Mesenchymal stem cell (in vitro differentiated cells and primary cell): ENCODE measurements at regions not wholly inside any gene's neighbourhood (a gene's known extent, or its start where the extent isn't known, plus 50 kb on each side); places are given as distances from the start of the nearest gene placed in this dataset.
A peak's percentile ranks its signal among the peaks of the same experiment; 100 is the strongest.
"Not testable (repeated sequence)": the region's sequence is repeated elsewhere in the genome, so short reads cannot be mapped to it uniquely, and the experiment has no call there.

Source experiments
- DNase-seq: peaks from one replicate; pipeline ENCODE4 v3.0.0-alpha.2; 2013
- H2AFZ ChIP-seq: one replicate; pipeline ENCODE4 v1.6.1; 2013; ENCODE audit warnings: low read depth, mild to moderate bottlenecking, control low read depth, inconsistent platforms, low read length, moderate library complexity
- H2AK5ac ChIP-seq: 2 replicates; pipeline ENCODE4 v1.6.1; 2013; ENCODE audit warnings: low read length, moderate library complexity, mild to moderate bottlenecking, inconsistent platforms; ENCODE audit not compliant: severe bottlenecking
- H2BK120ac ChIP-seq: one replicate; pipeline ENCODE4 v1.6.1; 2013; ENCODE audit warnings: low read depth, mild to moderate bottlenecking, inconsistent platforms, low read length, moderate library complexity
- H2BK12ac ChIP-seq, 2 experiments: one replicate each; pipeline ENCODE4 v1.6.1; 2013; ENCODE audit warnings: inconsistent platforms in 2 of 2, low read length in 2 of 2, mild to moderate bottlenecking in 2 of 2, moderate library complexity in 2 of 2, control low read depth in 1 of 2
- H2BK15ac ChIP-seq: one replicate; pipeline ENCODE4 v1.6.1; 2013; ENCODE audit warnings: mild to moderate bottlenecking, low read depth, inconsistent platforms; ENCODE audit not compliant: poor library complexity, severe bottlenecking
- H2BK5ac ChIP-seq: 2 replicates; pipeline ENCODE4 v1.6.1; 2013; ENCODE audit warnings: low read depth, mild to moderate bottlenecking, low read length, control low read depth, inconsistent platforms; ENCODE audit not compliant: poor library complexity, severe bottlenecking
- H3K14ac ChIP-seq, 2 experiments: one replicate each; pipeline ENCODE4 v1.6.1; 2013; ENCODE audit warnings: inconsistent platforms in 2 of 2, low read length in 2 of 2, control low read depth in 1 of 2, mild to moderate bottlenecking in 1 of 2, moderate library complexity in 1 of 2
- H3K18ac ChIP-seq, 2 experiments: one replicate each; pipeline ENCODE4 v1.6.1; 2013; ENCODE audit warnings: inconsistent platforms in 2 of 2, low read length in 2 of 2, control low read depth in 1 of 2, low read depth in 1 of 2, mild to moderate bottlenecking in 1 of 2
- H3K23ac ChIP-seq, 2 experiments: one replicate each; pipeline ENCODE4 v1.6.1; 2013; ENCODE audit warnings: inconsistent platforms in 2 of 2, low read length in 2 of 2, mild to moderate bottlenecking in 2 of 2, moderate library complexity in 2 of 2, control low read depth in 1 of 2
- H3K27ac ChIP-seq: 2 replicates; pipeline ENCODE4 v1.5.1; 2013; ENCODE audit warnings: mild to moderate bottlenecking, moderate library complexity, low read length, control low read depth, inconsistent platforms; ENCODE audit not compliant: poor library complexity, severe bottlenecking
- H3K27me3 ChIP-seq, 2 experiments: 2 replicates each; pipeline versions ENCODE4 v1.6.1 to v1.7.0; 2013; ENCODE audit warnings: low read length in 2 of 2, mild to moderate bottlenecking in 2 of 2, moderate library complexity in 2 of 2, control low read depth in 1 of 2, inconsistent platforms in 1 of 2; ENCODE audit not compliant: control insufficient read depth in 1 of 2, insufficient read depth in 1 of 2
- H3K36me3 ChIP-seq, 2 experiments: 2 replicates each; pipeline versions ENCODE4 v1.6.1 to v1.7.0; 2013; ENCODE audit warnings: low read length in 2 of 2, control low read depth in 1 of 2, inconsistent platforms in 1 of 2, low read depth in 1 of 2, mild to moderate bottlenecking in 1 of 2; ENCODE audit not compliant: insufficient read depth in 2 of 2, control insufficient read depth in 1 of 2
- H3K4ac ChIP-seq, 2 experiments: one replicate each; pipeline ENCODE4 v1.6.1; 2013; ENCODE audit warnings: inconsistent platforms in 2 of 2, low read length in 2 of 2, mild to moderate bottlenecking in 2 of 2, moderate library complexity in 2 of 2, control low read depth in 1 of 2, low read depth in 1 of 2
- H3K4me1 ChIP-seq: 2 replicates; pipeline ENCODE4 v1.6.1; 2013; ENCODE audit warnings: low read depth, low read length, control low read depth; ENCODE audit not compliant: control insufficient read depth, insufficient read depth
- H3K4me2 ChIP-seq: 2 replicates; pipeline ENCODE4 v1.6.1; 2013; ENCODE audit warnings: low read length, mild to moderate bottlenecking, inconsistent platforms; ENCODE audit not compliant: poor library complexity, severe bottlenecking
- H3K4me3 ChIP-seq, 2 experiments: 2 replicates each; pipeline versions ENCODE4 v1.5.1 to v1.7.0; 2013; ENCODE audit warnings: low read length in 2 of 2, mild to moderate bottlenecking in 2 of 2, control low read depth in 1 of 2, low read depth in 1 of 2; ENCODE audit not compliant: insufficient read depth in 1 of 2
- H3K79me1 ChIP-seq: replicated peaks from 2 replicates; pipeline ENCODE4 v1.6.1; 2013; ENCODE audit warnings: mild to moderate bottlenecking, control low read depth, low read length, inconsistent platforms; ENCODE audit not compliant: poor library complexity, severe bottlenecking
- H3K9ac ChIP-seq: 2 replicates; pipeline ENCODE4 v1.7.0; 2013; ENCODE audit warnings: mild to moderate bottlenecking, low read length, moderate library complexity
- H3K9me3 ChIP-seq: 2 replicates; pipeline ENCODE4 v1.7.0; 2013; ENCODE audit warnings: mild to moderate bottlenecking, low read length; ENCODE audit not compliant: control insufficient read depth
- H4K8ac ChIP-seq: one replicate; pipeline ENCODE4 v1.6.1; 2013; ENCODE audit warnings: inconsistent platforms, mild to moderate bottlenecking, low read length, moderate library complexity
- H4K91ac ChIP-seq: one replicate; pipeline ENCODE4 v1.6.1; 2013; ENCODE audit warnings: mild to moderate bottlenecking, low read length, inconsistent platforms
- WGBS: methylation state at CpG from one replicate; pipeline ENCODE4 v1.1.7; 2013; ENCODE audit warnings: mixed read lengths; 5-methylcytosine and 5-hydroxymethylcytosine counted together

GRCh38 chr5:56665117-56665516 lies 150.2 kb upstream of the MAP3K1 start:
- not testable (repeated sequence) for H3K23ac ChIP-seq, H3K18ac ChIP-seq, H3K4me1 ChIP-seq, H3K4ac ChIP-seq, H3K27ac ChIP-seq, H3K14ac ChIP-seq, H4K8ac ChIP-seq, H3K4me3 ChIP-seq, H2AFZ ChIP-seq, H3K4me2 ChIP-seq, H2BK5ac ChIP-seq, H3K9me3 ChIP-seq, H2BK12ac ChIP-seq, H3K36me3 ChIP-seq, H3K9ac ChIP-seq, H2AK5ac ChIP-seq, H2BK120ac ChIP-seq, H3K79me1 ChIP-seq, H2BK15ac ChIP-seq, H4K91ac ChIP-seq
- peaks cover 0 to 20% of the 10 kb centered on the region in 2 experiments for H3K27me3 ChIP-seq
- DNase-seq = peak; percentile 34
- WGBS = 10% methylated on average over 1 of the region's 3 CpGs

- H2BK12ac ChIP-seq = no peak overlapping the region
- peak overlapping the region; percentile 23 for H2BK15ac ChIP-seq
- H3K79me1 ChIP-seq = no peaks in the 10 kb centered on the region
- H3K9me3 ChIP-seq = peaks cover 3% of the 10 kb centered on the region
- H4K91ac ChIP-seq = no peak overlapping the region
- H3K4me1 ChIP-seq = no peaks in the 10 kb centered on the region
- no peak overlapping the region for H3K4me3 ChIP-seq
- H2BK120ac ChIP-seq = no peak overlapping the region
- DNase-seq = no peak
- H2AK5ac ChIP-seq = peak overlapping the region; percentile 13
- no peak overlapping the region for H3K18ac ChIP-seq
- peaks cover 0 to 20% of the 10 kb centered on the region in 2 experiments for H3K27me3 ChIP-seq
- no peak overlapping the region for H3K27ac ChIP-seq
- no peak overlapping the region for H2BK5ac ChIP-seq
- no peak overlapping the region for H3K4me2 ChIP-seq
- no CpG with 5 or more reads among the region's 1 CpG for WGBS
- H4K8ac ChIP-seq = no peak overlapping the region
- no peaks in the 10 kb centered on the region for H3K36me3 ChIP-seq
- H3K4ac ChIP-seq = no peak overlapping the region
- no peak overlapping the region for H2AFZ ChIP-seq
- no peak overlapping the region for H3K9ac ChIP-seq
- H3K23ac ChIP-seq = no peak overlapping the region
- no peak overlapping the region for H3K14ac ChIP-seq
Measured at GRCh38 chr5:56664025-56664424, 151.3 kb upstream of the MAP3K1 start.

GRCh38 chr5:56663523-56663922 lies 151.8 kb upstream of the MAP3K1 start:
- no peak overlapping the region for H3K4ac ChIP-seq
- no peaks in the 10 kb centered on the region for H3K36me3 ChIP-seq
- H3K27ac ChIP-seq = no peak overlapping the region
- no peak overlapping the region for H3K18ac ChIP-seq
- peaks cover 3% of the 10 kb centered on the region for H3K9me3 ChIP-seq
- H3K23ac ChIP-seq = no peak overlapping the region
- no peak overlapping the region for H2BK5ac ChIP-seq
- no peak overlapping the region for H2AFZ ChIP-seq
- H2AK5ac ChIP-seq = peak overlapping the region; percentile 13
- no peak overlapping the region for H3K4me3 ChIP-seq
- peak overlapping the region; percentile 23 for H2BK15ac ChIP-seq
- WGBS = 67% methylated on average over 4 of the region's 4 CpGs
- H3K27me3 ChIP-seq = peaks cover 0 to 24% of the 10 kb centered on the region in 2 experiments
- H4K91ac ChIP-seq = peak overlapping the region; percentile 3
- H3K4me2 ChIP-seq = no peak overlapping the region
- H2BK120ac ChIP-seq = no peak overlapping the region
- H4K8ac ChIP-seq = no peak overlapping the region
- no peak overlapping the region for H3K9ac ChIP-seq
- H3K14ac ChIP-seq = no peak overlapping the region
- H3K4me1 ChIP-seq = peaks cover 1% of the 10 kb centered on the region
- H3K79me1 ChIP-seq = no peaks in the 10 kb centered on the region
- DNase-seq = no peak
- H2BK12ac ChIP-seq = no peak overlapping the region

- Histone ChIP-seq H3K18ac (no peak overlapping the region), H2BK120ac (no peak overlapping the region)
Measured at GRCh38 chr5:56662893-56663292, 152.5 kb upstream of the MAP3K1 start.

More at GRCh38 chr5:56662893-56663292, 152.5 kb upstream of the MAP3K1 start:
- H4K91ac ChIP-seq = no peak overlapping the region
- no peaks in the 10 kb centered on the region for H3K36me3 ChIP-seq
- no peaks in the 10 kb centered on the region for H3K79me1 ChIP-seq
- H2BK5ac ChIP-seq = no peak overlapping the region
- H3K4me2 ChIP-seq = no peak overlapping the region
- H3K27me3 ChIP-seq = peaks cover 0 to 30% of the 10 kb centered on the region in 2 experiments
- no peak overlapping the region for H3K4me3 ChIP-seq
- H3K9ac ChIP-seq = no peak overlapping the region
- H3K23ac ChIP-seq = no peak overlapping the region
- H3K14ac ChIP-seq = no peak overlapping the region
- H3K4me1 ChIP-seq = peaks cover 1% of the 10 kb centered on the region
- DNase-seq = no peak
- H2AFZ ChIP-seq = no peak overlapping the region
- H3K9me3 ChIP-seq = peaks cover 3% of the 10 kb centered on the region
- H2AK5ac ChIP-seq = no peak overlapping the region
- H3K27ac ChIP-seq = no peak overlapping the region
- H3K4ac ChIP-seq = no peak overlapping the region
- 71% methylated on average over 3 of the region's 3 CpGs for WGBS
- H2BK12ac ChIP-seq = no peak overlapping the region
- no peak overlapping the region for H2BK15ac ChIP-seq
- H4K8ac ChIP-seq = no peak overlapping the region
